Stimulated activated CD4-positive, alpha-beta T cell treated with anti-CD3 and anti-CD28 coated beads, Interleukin-1b, Interleukin-23, amount 100 ng/mL, for 24 hours (primary cell): ENCODE measurements at regions not wholly inside any gene's neighbourhood (a gene's known extent, or its start where the extent isn't known, plus 50 kb on each side); places are given as distances from the start of the nearest gene placed in this dataset.
"Not testable (repeated sequence)": the region's sequence is repeated elsewhere in the genome, so short reads cannot be mapped to it uniquely, and the experiment has no call there.

Source experiments
- DNase-seq, 4 experiments: peaks; one replicate each; pipeline ENCODE4 v3.0.0-alpha.2; 2020; ENCODE audit warnings: low read depth in 4 of 4, low spot score in 1 of 4

DNA sequence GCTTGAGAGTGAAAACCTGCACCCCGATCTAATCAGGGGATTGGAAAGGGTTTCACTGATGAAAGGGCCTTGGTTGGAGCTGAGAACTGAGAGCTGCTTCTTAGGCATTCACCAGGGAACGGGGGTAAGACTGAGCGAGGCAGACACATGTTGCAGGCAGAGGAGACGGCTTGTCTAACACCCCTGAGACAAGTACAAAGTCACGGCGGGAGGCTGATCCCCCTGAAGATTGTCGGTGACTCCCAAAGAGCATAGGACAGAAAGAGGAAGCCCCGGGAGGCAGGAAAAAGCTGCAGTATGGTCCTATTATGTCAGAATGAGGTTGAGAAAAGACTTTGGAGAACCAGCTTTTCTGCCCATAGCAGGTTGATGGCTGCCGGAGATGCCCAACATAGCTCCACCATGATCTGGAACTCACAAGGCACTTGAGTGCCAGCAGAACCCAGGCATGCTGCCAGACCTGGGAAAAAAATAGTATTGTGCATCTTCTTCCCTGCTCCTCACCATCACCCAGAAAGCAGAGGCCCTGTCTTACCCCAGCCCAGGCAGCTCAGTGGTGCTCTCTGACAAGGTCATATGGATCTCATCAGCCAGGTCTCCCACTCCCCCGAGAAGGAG lies 463.9 kb upstream of the PROX1 start:
- DNase-seq = no peak

DNA sequence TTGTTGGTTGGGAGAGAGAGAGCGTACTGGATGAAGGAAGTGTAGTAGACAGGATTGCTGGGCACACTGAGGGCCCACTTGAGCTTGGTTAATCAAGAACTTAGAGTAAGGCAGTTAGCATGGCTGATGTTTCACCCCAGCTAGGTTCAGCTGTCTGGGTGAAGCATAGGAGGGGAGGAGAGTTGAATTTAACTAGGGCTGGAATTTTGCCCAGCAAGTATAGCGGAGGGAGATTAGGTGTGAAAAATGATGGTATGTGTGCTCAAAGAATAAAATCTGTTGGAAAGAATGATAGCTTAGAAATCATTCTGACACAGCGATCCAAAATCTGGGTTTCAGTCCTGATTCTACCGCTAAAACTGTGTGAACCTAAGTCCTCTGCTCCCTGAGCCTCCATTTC lies 461.5 kb upstream of the PROX1 start:
- no peak for DNase-seq

DNA sequence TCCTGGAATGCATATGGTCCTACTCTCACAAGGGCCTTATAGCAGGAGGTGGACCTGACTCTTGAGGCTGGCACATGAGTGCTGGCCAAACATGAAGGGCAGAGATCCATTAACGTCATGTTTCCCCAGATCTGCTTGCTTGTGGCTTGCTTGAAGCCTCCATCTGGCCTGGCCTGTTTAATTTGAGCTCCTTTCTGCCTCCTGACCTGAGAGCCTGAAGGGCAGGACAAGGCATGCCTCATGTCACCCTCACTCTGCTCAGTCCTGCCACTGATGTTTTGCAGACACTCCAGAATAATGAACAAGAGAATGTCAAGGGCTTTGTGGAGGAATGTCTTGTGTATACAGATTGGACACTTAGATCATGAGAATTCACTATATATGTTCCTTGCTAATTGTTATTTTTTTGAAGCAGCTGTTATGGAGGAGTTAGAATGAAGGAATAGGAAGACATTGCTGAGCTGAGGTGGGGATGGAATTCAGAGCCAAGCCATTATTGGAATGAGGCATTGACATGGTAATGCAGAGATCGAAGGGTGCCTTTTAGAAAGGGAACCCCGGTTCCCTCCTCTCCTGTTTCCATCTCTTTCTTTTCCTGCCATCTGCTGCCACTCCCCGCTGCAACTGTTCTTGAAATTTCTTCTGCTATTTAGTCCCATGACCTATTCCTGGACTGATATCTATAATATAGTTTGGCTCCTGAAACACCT lies 457.0 kb upstream of the PROX1 start:
- DNase-seq = no peak

DNA sequence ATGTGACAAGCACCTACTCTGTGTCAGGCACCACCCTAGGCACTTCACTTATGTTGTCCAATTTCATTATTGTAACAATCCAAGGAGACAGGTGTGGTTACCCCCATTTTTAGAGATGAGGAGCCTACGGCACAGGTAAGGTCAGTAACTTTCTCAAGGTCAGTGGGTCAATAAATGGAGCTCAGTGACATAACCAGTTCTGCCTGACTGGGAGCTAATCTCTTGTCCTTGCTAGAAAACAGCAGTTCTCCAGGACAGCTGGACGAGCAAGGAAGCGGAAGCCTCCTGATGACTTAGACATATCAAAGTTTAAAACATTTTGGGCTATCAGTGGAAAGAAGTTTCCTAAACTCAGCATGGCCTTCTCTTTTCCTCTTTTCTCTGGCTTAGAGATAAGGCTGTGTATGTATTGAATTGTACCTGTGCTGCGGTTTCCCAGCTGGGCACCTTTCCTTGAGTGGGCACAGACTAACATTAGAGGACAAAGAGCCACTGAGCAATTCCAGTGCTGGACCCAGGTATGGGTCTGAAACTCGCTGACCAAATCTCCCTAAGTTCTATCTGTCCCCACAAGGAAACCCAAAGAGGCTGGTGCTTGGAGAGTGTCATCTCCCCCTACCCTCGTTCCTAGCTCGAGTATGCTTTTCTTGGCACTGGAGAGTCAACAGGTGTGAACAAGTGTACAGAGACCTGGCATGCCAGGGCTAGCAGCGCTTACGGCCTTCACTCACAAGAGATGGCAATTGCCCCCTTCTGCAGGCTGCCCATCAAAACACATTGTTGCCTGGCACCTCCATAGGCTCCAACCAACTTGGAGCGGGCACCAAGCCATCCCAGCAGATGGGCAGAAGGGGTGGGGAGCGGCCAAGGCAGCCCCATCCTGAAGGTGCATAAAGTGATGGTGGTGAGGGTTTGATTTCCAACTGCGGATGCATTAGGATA lies 456.1 kb upstream of the PROX1 start:
- no peak for DNase-seq

DNA sequence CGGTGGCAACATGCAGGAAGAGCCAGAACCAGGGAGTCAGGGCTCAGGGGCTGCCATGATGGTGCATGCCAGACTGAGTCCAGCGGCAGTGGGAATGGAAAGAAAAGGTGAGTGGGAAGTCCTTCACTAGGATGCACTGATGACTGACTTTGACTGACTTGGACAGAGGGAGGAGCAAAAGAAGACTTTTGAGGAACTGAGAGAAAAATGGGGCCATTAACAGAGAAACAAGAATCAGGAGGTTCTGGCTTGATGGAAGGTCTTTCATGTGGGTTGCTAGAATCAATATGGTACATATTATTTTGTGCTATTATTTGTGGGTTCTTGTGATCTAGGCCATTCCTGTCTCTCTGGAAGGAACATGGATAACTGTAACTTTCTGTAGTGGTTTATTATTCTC lies 454.6 kb upstream of the PROX1 start:
- no peak for DNase-seq

DNA sequence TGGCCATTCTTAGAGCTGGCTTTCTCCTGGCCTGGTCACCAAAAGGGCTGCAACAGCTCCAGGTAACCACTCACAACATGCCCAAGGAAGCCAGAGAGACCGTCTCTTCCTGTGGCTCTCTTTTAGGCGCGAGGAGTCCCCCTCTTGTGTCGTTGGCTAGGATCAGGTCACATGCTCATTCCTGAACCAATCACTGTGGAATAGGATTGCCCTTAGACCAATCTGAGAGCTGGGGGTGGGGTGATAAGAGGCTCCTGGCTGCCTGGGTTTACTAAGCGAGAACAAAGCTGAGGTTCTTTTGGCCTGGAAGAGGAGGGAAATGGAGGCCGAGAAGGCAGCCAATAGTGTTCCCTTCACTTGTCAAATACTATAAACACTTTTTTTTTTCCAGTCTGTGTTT lies 452.1 kb upstream of the PROX1 start:
- DNase-seq = no peak

DNA sequence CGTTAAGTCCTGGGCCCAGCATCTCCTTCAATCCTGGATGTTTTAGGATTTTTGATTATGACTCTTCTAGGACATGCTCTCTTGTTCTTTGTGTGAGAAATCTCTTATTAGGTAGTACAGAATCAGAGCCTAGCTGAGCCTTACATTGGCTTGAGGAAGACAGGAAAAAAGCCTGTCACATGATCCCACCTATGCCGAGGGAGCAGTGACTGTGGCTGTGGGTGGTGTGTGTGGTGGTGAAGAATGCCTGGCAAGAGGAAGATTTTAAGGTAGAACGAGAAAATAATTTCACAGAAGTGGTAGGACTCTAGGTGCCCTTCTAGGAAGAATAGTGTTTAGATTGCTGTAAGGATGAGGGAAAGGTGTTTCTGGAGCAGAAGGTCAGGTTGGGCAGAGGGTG lies 449.5 kb upstream of the PROX1 start:
- DNase-seq = no peak

DNA sequence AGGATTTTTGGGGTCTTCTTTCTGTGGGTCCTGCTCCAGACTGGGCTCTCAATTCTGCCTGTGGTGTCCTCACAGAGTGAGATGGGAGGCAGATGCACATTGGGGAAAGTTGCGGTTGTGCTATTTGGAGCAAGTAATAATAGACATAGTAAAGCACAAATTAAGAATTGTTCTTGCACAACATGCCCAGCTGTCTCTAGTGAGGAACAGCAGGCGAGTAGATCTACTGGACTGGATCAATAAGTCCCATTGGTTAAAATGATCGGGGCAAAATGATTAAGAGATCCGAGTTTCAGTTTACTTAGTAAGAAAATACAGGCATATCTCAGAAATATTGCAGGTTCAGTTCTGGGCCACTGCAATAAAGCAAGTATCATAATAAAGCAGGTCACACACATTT lies 448.3 kb upstream of the PROX1 start:
- DNase-seq = no peak

DNA sequence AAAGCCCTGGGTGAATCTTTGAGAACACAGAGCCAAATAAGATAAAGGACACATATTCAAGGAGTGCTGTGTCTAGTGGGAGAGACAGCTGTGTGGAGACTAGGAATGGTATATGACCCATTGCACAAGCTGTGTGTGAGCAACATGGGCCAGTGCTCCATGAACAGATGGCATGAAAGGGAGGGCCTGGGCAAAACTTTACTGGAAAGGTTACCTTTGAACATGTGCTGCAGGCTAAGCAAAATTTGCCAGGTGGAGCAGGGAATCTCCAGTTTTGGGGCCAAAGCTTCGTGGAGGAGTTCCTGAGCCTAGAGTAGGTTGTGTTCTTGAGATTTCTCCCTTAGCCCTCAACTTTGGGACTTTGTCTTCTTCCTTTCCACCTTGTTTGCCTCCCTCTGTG lies 446.1 kb upstream of the PROX1 start:
- DNase-seq = no peak

DNA sequence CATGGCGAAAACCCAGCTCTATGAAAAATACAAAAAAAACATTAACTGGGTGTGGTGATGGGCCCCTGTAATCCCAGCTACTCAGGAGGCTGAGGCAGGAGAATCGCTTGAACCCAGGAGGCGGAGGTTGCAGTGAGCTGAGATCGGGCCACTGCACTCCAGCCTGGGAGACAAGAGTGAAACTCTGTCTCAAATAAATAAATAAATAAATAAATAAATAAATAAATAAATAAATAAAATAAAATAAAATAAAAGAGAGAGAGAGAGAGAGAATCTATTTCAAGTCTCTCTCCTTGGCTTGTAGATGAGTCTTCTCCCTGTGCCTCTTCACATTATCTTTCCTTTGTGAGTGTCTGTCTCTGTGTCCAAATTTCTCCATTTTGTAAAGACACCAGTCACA lies 442.6 kb upstream of the PROX1 start:
- DNase-seq = not testable (repeated sequence)

DNA sequence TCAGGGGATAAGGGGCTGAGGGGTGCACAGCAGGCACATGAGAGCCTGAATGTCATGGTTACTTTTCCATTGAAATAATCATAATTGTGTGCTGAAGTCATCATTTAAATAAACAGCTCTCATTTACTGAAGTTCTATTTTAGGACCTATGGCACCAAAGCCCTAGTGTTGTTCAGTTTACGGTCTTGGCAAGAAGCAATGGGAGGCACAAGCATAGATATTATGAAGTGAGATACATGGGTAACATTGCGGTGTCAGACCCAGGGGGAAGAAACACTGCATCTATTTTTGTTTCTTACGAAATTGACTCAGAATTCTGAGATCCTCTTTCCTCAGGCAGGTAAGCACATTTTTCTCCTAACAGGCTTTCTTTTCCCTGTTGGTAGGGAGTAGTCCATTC lies 437.8 kb upstream of the PROX1 start:
- DNase-seq = no peak

DNA sequence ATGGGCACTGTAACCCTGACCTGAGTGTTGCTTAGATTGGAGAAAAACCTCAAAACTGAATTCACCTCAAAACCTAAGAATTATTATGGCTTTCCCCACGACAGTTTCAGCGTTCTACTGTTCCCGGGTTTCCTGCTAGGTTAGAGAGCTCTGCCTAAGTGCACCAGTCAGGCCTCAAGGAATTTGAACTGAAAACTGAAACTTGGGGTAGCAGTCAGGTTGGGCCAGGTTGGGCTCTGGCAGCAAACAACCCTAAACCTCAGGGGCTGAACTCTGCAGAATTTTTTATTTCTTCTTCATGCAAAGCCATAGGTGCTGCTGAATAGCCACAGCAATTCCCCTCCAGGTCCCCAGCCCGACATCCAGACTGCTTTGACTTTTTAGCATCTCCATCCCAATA lies 437.0 kb upstream of the PROX1 start:
- DNase-seq = no peak

DNA sequence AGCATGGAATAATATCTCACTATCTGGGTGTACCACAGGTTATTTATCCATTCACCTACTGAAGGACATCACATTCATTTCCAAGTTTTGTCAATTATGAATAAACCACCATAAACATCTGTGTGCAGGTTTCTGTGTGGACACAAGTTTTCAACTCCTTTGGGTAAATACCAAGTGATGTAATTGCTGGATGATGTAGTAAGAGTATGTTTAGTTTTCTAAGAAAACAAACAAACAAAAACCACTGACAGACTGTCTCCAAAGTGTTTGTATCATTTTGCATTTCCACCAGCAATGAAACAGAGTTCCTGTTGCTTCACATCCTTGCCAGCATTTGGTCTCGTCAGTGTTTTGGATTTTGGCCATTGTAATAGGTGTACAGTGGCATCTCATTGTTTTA lies 435.7 kb upstream of the PROX1 start:
- no peak for DNase-seq

DNA sequence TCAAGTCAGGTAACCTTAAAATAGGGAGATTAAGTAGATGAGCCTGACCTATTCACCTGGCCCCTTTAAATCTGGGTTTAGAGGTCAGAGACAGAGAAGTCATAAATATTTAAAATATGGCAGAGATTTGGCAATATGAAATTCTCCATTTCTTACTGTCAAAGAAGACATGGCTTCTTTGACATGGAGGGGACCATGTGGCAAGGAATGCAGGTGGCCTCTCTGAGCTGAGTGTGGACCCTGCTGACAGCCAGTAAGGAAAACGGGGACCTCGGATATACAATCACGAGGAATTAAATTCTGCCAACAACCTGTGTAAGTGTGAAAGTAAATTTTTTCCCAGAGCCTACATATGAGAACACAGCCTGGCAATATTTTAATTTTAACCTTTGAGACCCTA lies 427.5 kb upstream of the PROX1 start:
- no peak for DNase-seq

DNA sequence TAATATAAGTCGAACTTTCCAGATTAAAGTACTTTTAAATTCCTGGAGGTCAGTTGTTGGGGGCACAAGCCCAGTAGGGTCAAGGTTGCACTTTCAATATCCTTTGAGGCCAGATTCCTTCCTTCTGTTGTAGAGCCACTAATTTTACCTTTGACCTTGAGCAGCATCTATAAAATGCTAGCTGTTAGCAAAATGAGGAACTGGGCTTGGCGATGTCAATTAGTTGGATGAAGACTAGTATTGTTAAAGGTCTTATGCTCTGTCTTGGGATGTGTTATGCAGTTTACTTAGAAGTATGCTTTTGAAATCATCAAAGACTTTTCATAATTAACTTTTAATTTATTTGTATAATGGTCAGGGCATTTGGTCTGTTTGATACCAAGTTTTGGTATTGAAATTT lies 425.9 kb upstream of the PROX1 start:
- no peak for DNase-seq

DNA sequence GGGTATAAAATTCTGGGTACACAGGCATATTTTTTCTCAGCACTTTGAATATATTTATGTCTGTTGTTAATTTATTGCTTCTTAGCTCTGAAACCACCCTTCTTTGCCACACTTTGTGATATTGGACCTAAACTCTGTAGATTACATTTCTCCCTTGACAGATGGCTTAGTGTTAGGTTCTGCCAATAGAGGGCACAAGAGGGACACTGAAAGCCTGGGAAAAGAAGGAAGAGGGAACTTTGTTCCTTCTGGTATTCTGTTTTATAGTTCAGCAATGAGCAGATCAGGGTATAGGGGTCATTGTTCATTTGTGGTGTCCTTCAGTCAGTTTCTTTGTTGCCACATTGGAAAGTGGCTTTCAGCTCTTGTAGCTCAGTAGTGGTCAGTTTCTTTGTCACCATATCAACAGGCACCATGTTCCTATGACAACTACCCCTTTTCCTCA lies 423.5 kb upstream of the PROX1 start:
- DNase-seq = no peak

DNA sequence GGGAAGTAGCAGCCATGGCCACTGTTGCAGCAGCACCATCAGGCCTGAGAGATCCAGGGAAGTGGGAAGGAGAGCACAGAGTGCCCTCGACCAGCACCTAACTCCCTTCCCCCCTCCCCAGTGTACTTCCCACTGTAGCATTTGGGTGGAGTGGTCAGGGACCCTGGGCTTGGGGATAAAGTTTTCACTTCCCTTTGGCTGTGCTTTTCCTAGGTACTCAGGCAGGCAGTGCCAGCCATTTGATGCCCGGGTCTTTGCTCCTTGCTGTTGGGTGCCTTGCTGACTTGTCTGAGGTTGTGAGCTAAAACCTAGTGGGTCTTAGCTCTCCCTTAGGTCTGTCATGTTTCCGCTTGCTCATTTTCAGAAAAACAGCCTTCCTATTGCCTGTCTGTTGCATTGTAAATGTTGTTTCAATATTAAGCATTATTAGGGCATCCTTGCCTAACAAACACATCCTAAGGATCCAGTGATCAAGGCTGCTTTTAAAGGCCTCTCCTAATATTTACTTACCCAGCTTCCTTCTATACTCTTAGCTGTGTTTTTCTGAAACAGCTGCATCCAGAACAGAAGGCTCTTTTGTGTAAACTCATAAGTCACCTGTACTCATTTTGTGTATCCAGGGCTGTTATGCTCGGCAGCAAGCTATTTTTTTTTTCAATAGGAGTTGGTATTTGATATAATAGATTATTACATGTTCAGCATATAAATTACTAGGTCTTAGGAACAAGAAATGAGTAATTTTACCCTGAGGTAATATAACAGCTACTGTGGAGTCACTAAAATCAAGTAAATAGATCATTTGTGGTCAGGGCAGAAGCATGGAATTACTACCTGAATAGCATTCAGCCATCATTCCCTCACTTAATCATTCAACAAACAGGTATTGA lies 418.6 kb upstream of the PROX1 start:
- DNase-seq = no peak

DNA sequence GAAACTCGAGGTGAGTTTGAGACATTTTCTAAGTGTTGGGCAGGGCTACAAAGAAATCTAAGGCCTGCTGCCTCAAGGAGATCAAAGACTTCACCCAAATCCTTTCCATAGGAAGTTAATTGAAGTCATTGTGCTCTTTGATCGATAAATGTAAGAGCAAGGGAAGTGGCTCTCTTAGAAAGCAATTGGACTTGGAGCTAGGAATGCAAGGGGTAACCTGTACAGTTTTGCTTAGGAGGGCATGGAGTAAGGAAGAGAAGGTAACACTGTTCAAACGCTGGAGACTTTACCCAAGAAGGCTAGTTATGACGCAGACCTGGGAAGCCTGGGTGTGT lies 418.0 kb upstream of the PROX1 start:
- DNase-seq = no peak

DNA sequence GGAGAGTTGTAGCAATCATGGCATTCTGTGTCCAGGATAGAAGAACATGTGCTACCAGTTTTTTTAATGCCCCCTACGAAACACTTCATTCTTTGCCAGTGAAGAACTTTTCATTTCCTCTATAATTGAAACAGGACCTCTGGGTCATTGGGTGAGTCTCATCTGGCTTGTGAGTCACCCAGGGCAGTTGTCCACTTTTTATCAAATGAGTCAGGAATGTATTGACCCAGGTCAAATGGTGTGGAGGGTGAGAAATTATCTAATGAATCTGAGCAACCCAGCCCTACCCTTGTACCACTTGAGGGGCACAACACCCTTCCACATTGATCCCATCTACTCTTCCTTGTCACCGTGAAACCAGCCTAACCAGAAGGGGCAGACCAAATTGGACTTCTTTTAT lies 417.3 kb upstream of the PROX1 start:
- no peak for DNase-seq

DNA sequence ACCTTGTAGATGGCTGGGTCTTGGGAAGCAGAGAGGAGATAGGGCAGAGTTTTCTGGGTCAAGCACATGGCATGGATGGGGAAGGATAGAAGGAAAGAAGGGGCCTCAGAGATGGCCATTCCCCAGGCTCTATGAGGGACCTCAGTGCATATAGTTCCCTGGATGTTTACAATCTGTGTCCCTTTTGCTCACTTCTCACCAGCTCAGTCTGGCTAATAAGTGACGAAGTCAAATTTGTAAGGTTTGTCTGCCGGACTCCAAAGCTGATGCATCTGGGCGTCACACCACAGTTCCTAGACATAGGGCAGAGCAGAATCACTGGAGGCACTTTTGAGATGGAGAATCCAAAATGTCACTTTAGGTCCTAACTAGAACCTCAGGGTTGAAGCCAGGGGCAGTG lies 416.4 kb upstream of the PROX1 start:
- DNase-seq = no peak

DNA sequence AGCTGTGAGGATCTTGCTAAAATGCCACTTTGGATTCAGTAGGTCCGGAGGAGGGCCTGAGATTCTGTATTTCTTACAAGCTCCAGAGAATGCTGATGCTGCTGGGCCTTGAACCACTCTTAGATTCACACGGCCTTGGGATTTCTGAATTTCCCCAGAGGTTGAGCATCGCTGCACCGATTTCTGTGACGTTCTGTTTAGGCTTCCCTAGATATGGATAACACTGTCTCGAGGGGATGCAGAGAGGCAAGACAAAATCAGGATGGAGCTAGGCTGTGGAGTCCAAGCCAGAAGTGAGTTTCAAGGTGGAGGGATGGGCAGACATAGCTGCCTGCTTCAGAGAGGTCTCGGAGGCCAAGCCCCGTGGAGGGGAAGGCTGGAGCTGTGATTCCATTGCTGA lies 415.9 kb upstream of the PROX1 start:
- no peak for DNase-seq
